ENCODE measurements at regions not wholly inside any gene's neighbourhood (a gene's known extent, or its start where the extent isn't known, plus 50 kb on each side); places are given as distances from the start of the nearest gene placed in this dataset.

GRCh38 chr1:73180397-73181189, 898.3 kb upstream of the NEGR1 start:
- no peaks in the 10 kb centered on the region for H3K4me1 Mint-ChIP-seq (ENCODE audit: low read depth)
- no peaks in the 10 kb centered on the region for H3K36me3 Mint-ChIP-seq (ENCODE audit: low read depth)
- H3K9me3 Mint-ChIP-seq: peaks cover 7% of the 10 kb centered on the region
- H3K27me3 Mint-ChIP-seq: no peaks in the 10 kb centered on the region
- H3K27ac Mint-ChIP-seq: no peak overlapping the region
- H3K4me3 Mint-ChIP-seq: no peak overlapping the region

DNA sequence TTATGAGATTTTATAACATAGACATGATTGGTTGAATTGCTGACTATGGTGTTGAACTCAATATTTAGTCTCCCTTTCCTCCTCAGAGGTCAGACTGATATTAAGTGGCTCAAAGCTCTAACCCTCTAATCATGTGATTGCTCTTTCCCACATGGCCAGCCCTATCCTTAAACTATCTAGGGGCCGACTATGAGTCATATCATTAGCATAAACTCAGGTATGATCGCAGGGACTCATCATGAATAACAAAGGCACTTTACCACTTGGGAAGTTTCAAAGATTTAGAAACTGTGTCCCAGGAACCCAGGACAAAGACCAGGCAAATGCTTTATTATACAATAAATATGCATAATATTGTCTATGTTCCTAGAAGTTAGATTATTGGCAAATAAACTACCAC, 894.6 kb upstream of the NEGR1 start:
- Mint-ChIP-seq H3K4me1 (ENCODE audit: low read depth) (no peaks in the 10 kb centered on the region), H3K4me3 (no peak overlapping the region), H3K27me3 (no peaks in the 10 kb centered on the region), H3K27ac (no peak overlapping the region), H3K36me3 (ENCODE audit: low read depth) (no peaks in the 10 kb centered on the region), H3K9me3 (peaks cover 4% of the 10 kb centered on the region)

DNA sequence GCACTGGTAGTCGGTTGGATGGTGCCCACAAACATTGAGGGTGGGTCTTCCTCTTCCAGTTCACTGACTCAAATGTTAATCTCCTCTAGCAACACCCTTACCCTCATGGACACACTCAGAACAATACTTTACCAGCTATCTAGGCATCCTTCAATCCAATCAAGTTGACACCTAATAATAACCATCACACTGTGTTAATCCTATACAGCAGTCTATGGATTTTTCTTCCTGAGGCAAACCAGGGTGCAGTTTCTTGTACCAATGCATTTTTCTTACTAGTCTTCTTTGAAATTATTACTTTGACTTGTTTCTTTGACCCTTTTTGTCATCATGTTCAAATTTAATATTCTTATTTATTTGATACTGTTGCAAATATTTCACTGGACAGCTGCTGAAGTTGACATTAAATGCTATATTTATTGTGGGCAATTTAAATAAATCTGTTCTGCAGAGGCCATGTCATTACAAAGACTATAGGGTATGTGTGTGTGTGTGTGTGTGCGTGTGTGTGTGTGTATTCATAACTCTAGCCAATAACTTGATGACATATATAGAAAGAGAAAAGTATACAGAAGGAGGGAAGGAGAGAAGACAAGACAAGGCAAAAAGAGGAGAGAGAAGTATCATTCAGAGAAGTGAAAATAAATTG, 884.8 kb upstream of the NEGR1 start:
- Mint-ChIP-seq H3K27ac (no peak overlapping the region), H3K4me1 (ENCODE audit: low read depth) (no peaks in the 10 kb centered on the region), H3K36me3 (ENCODE audit: low read depth) (no peaks in the 10 kb centered on the region), H3K27me3 (no peaks in the 10 kb centered on the region), H3K4me3 (no peak overlapping the region), H3K9me3 (peaks cover 9% of the 10 kb centered on the region)

DNA sequence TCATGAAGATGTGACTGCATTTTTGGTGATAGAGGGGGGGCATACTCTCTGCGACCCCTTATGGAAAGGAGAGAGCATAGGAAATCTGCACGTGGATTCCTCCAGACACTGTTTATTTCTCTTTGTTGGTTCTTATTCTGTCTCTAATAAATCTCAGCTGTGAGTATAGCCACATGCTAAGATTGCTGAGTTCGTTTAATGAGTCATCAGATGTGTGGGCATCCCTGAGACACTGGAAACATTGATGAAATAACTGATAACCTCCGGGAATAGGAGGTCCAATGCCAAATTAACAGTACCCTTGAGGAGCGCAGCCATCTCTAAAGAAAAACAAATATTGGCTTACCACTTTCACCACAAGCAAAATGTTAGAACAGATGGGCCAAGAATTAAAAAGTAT, 880.2 kb upstream of the NEGR1 start:
- Mint-ChIP-seq H3K27me3 (no peaks in the 10 kb centered on the region), H3K4me1 (ENCODE audit: low read depth) (no peaks in the 10 kb centered on the region), H3K4me3 (no peak overlapping the region), H3K36me3 (ENCODE audit: low read depth) (no peaks in the 10 kb centered on the region), H3K9me3 (peaks cover 3% of the 10 kb centered on the region), H3K27ac (no peak overlapping the region)

GRCh38 chr1:73161418-73161817, 879.1 kb upstream of the NEGR1 start:
- H3K36me3 Mint-ChIP-seq (ENCODE audit: low read depth): no peaks in the 10 kb centered on the region
- H3K9me3 Mint-ChIP-seq: no peaks in the 10 kb centered on the region
- no peak overlapping the region for H3K4me3 Mint-ChIP-seq
- H3K27me3 Mint-ChIP-seq: no peaks in the 10 kb centered on the region
- H3K27ac Mint-ChIP-seq: no peak overlapping the region
- no peaks in the 10 kb centered on the region for H3K4me1 Mint-ChIP-seq (ENCODE audit: low read depth)

DNA sequence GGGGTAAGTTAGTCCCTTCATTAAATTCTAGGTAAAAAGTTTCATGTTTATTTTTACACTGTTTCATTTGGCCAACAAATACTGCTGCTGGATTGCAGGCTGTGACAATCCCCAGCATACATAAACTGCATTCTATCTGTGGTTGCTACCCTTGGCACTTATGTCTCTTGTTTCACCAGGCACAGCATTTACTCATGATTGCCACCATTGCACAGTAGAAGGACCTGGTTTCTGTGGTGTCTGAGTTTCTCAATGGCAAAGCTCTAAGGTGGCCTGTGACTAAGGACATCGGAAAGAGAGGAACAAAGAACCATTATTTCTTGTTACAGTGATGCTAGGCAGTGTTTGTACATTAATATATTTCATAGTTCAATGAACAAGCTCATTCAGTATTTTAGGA, 878.4 kb upstream of the NEGR1 start:
- Mint-ChIP-seq H3K27me3 (no peaks in the 10 kb centered on the region), H3K27ac (no peak overlapping the region), H3K4me3 (no peak overlapping the region), H3K9me3 (no peaks in the 10 kb centered on the region), H3K36me3 (ENCODE audit: low read depth) (no peaks in the 10 kb centered on the region), H3K4me1 (ENCODE audit: low read depth) (no peaks in the 10 kb centered on the region)

GRCh38 chr1:73144311-73144710, 862.0 kb upstream of the NEGR1 start:
- Mint-ChIP-seq H3K4me3 (no peak overlapping the region), H3K36me3 (ENCODE audit: low read depth) (no peaks in the 10 kb centered on the region), H3K4me1 (ENCODE audit: low read depth) (no peaks in the 10 kb centered on the region), H3K27ac (no peak overlapping the region), H3K9me3 (peaks cover 6% of the 10 kb centered on the region), H3K27me3 (no peaks in the 10 kb centered on the region)

GRCh38 chr1:73136975-73137374, 854.6 kb upstream of the NEGR1 start:
- no peaks in the 10 kb centered on the region for H3K27me3 Mint-ChIP-seq
- no peak overlapping the region for H3K27ac Mint-ChIP-seq
- peaks cover 6% of the 10 kb centered on the region for H3K9me3 Mint-ChIP-seq
- no peaks in the 10 kb centered on the region for H3K4me1 Mint-ChIP-seq (ENCODE audit: low read depth)
- H3K36me3 Mint-ChIP-seq (ENCODE audit: low read depth): no peaks in the 10 kb centered on the region
- H3K4me3 Mint-ChIP-seq: no peak overlapping the region

DNA sequence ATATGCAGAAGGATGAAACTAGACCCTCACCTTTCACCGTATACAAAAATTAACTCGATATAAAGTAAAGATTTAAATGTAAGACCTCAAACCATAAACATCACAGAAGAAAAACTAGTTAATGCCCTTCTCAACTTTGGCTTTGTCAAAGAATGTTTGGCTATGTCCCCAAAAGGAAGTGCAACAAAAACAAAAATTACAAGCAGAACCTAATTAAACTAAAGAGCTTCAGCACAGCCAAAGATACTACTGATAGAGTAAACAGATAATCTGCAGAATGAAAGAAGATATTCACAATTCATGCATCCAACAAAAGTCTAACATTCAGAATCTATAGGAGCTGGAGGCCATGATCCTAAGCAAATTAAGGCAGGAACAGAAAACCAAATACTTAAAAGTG, 824.6 kb upstream of the NEGR1 start:
- H3K27me3 Mint-ChIP-seq: no peaks in the 10 kb centered on the region
- no peaks in the 10 kb centered on the region for H3K4me1 Mint-ChIP-seq (ENCODE audit: low read depth)
- no peak overlapping the region for H3K27ac Mint-ChIP-seq
- no peak overlapping the region for H3K4me3 Mint-ChIP-seq
- peaks cover 7% of the 10 kb centered on the region for H3K9me3 Mint-ChIP-seq
- H3K36me3 Mint-ChIP-seq (ENCODE audit: low read depth): no peaks in the 10 kb centered on the region

GRCh38 chr1:73105755-73106154, 823.4 kb upstream of the NEGR1 start:
- Mint-ChIP-seq H3K9me3 (peaks cover 7% of the 10 kb centered on the region), H3K36me3 (ENCODE audit: low read depth) (no peaks in the 10 kb centered on the region), H3K4me3 (no peak overlapping the region), H3K4me1 (ENCODE audit: low read depth) (no peaks in the 10 kb centered on the region), H3K27ac (no peak overlapping the region), H3K27me3 (no peaks in the 10 kb centered on the region)

- Mint-ChIP-seq H3K27me3 (no peaks in the 10 kb centered on the region), H3K36me3 (ENCODE audit: low read depth) (no peaks in the 10 kb centered on the region), H3K9me3 (peaks cover 14% of the 10 kb centered on the region), H3K27ac (no peak overlapping the region), H3K4me1 (ENCODE audit: low read depth) (no peaks in the 10 kb centered on the region), H3K4me3 (no peak overlapping the region)
These were observed 822.4 kb upstream of the NEGR1 start for GRCh38 chr1:73104749-73105148.

DNA sequence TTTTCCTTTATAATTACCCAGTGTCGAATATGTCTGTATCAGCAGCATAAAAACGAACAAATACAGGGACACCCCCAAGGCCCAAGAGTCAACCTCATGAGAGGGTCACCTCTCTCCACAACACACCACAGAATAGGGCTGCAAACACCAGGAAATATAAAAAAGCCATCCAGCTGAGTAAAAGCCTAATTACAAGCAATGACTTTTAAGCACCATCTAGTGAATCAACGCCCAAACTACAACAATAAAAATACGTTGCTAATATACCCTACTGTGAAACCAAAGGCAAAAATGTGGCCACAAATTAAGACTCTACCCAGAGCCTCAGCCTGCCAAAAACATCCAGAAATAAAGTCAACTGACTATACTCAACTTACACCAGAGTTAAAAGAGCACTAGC, 817.9 kb upstream of the NEGR1 start:
- Mint-ChIP-seq H3K27me3 (no peaks in the 10 kb centered on the region), H3K27ac (no peak overlapping the region), H3K4me3 (no peak overlapping the region), H3K36me3 (ENCODE audit: low read depth) (no peaks in the 10 kb centered on the region), H3K9me3 (peaks cover 17% of the 10 kb centered on the region), H3K4me1 (ENCODE audit: low read depth) (no peaks in the 10 kb centered on the region)

- no peaks in the 10 kb centered on the region for H3K27me3 Mint-ChIP-seq
- H3K4me1 Mint-ChIP-seq (ENCODE audit: low read depth): no peaks in the 10 kb centered on the region
- peaks cover 21% of the 10 kb centered on the region for H3K9me3 Mint-ChIP-seq
- H3K27ac Mint-ChIP-seq: no peak overlapping the region
- no peak overlapping the region for H3K4me3 Mint-ChIP-seq
- H3K36me3 Mint-ChIP-seq (ENCODE audit: low read depth): no peaks in the 10 kb centered on the region
These were observed 815.6 kb upstream of the NEGR1 start for GRCh38 chr1:73097917-73098316.

GRCh38 chr1:73096841-73097240, 814.5 kb upstream of the NEGR1 start:
- H3K36me3 Mint-ChIP-seq (ENCODE audit: low read depth): no peaks in the 10 kb centered on the region
- H3K27ac Mint-ChIP-seq: no peak overlapping the region
- H3K4me1 Mint-ChIP-seq (ENCODE audit: low read depth): no peaks in the 10 kb centered on the region
- H3K4me3 Mint-ChIP-seq: no peak overlapping the region
- H3K9me3 Mint-ChIP-seq: peaks cover 21% of the 10 kb centered on the region
- no peaks in the 10 kb centered on the region for H3K27me3 Mint-ChIP-seq

- no peaks in the 10 kb centered on the region for H3K27me3 Mint-ChIP-seq
- no peaks in the 10 kb centered on the region for H3K4me1 Mint-ChIP-seq (ENCODE audit: low read depth)
- H3K27ac Mint-ChIP-seq: no peak overlapping the region
- H3K4me3 Mint-ChIP-seq: no peak overlapping the region
- no peaks in the 10 kb centered on the region for H3K36me3 Mint-ChIP-seq (ENCODE audit: low read depth)
- H3K9me3 Mint-ChIP-seq: peaks cover 20% of the 10 kb centered on the region
These were observed 810.0 kb upstream of the NEGR1 start for GRCh38 chr1:73092383-73092782.

DNA sequence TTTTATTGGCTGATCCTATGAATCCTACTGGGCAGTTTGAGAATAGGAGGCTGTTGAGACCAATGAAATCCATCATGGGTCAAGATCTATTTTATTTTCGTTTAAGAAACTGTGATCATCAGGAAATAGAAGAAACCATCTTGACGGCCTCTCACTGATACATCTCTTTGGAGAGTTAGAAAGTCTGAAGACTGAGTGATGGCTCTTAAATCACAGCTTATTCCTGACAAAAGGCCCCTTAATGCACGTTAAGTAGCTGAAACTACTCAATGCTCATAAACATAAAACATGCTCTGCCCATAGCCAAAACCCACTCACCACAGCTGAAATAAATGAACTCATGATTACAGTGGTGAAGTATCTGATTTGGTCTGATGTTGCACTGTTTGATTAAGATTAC, 784.5 kb upstream of the NEGR1 start:
- Mint-ChIP-seq H3K9me3 (no peaks in the 10 kb centered on the region), H3K27me3 (no peaks in the 10 kb centered on the region), H3K27ac (no peak overlapping the region), H3K4me3 (no peak overlapping the region), H3K4me1 (ENCODE audit: low read depth) (no peaks in the 10 kb centered on the region), H3K36me3 (ENCODE audit: low read depth) (no peaks in the 10 kb centered on the region)

Measured in stimulated activated naive CD8-positive, alpha-beta T cell treated with anti-CD3 and anti-CD28 coated beads, Interleukin-15, Interleukin-2, amounts not matched to agents 100 ng/mL and 50 ng/mL, for 24 hours (primary cell).